ENCODE measurements at regions not wholly inside any gene's neighbourhood (a gene's known extent, or its start where the extent isn't known, plus 50 kb on each side); places are given as distances from the start of the nearest gene placed in this dataset.

DNA sequence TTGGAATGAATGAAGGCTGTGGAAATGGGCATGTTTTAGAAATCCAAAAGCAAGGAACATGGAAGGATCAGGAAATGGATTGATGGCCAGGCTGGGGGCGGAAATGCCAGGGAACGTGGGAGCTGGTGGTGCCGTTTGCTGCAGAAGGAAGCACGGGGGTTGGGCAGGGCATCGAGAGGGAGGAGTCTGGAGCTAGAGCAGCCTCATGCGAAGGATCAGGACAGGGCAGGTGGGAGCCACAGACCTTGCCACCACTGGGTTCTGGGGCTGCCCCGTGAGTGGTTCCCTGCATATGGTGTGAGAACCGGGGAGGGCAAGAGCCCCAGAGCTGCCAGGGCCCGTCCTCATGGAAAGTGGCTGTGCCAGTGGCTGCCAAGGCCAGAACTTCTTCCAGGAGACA is 193.8 kb upstream of the ZNF32 start:
- TF ChIP-seq, protein P1, sequence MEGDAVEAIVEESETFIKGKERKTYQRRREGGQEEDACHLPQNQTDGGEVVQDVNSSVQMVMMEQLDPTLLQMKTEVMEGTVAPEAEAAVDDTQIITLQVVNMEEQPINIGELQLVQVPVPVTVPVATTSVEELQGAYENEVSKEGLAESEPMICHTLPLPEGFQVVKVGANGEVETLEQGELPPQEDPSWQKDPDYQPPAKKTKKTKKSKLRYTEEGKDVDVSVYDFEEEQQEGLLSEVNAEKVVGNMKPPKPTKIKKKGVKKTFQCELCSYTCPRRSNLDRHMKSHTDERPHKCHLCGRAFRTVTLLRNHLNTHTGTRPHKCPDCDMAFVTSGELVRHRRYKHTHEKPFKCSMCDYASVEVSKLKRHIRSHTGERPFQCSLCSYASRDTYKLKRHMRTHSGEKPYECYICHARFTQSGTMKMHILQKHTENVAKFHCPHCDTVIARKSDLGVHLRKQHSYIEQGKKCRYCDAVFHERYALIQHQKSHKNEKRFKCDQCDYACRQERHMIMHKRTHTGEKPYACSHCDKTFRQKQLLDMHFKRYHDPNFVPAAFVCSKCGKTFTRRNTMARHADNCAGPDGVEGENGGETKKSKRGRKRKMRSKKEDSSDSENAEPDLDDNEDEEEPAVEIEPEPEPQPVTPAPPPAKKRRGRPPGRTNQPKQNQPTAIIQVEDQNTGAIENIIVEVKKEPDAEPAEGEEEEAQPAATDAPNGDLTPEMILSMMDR (conservative IDR thresholded peaks at IDR 0.05) = no peak
- TF ChIP-seq ZFX (IDR thresholded peaks at IDR 0.05) = no peak
